OCI-LY7 (cell line): ENCODE measurements at regions not wholly inside any gene's neighbourhood (a gene's known extent, or its start where the extent isn't known, plus 50 kb on each side); places are given as distances from the start of the nearest gene placed in this dataset.
"Not testable (repeated sequence)": the region's sequence is repeated elsewhere in the genome, so short reads cannot be mapped to it uniquely, and the experiment has no call there.

Source experiments
- BruUV-seq: library from RNA; stranded (reverse); fragments of 400-500 nt; replicated peaks from 2 replicates; lab custom pipeline; 2021; lab: Mats Ljungman, UMichigan
- CTCF ChIA-PET: fragments of 300-600 bp; sonication (Branson Sonifier 250); formaldehyde crosslinking; loops from one replicate; lab custom pipeline; 2022; ENCODE audit warnings: antibody characterized with exemption; ENCODE audit not compliant: unreplicated experiment; lab: Charles Lee
- POLR2A ChIA-PET: fragments of 300-600 bp; sonication (Branson Sonifier 250); formaldehyde crosslinking; loops from one replicate; lab custom pipeline; 2022; ENCODE audit warnings: antibody characterized with exemption; lab: Charles Lee
- DNase-seq: peaks from one replicate; pipeline ENCODE4 v3.0.0-alpha.2; 2015; ENCODE audit warnings: low spot score
- H2AFZ ChIP-seq: fragments of 200-600 bp; sonication (generic), shearing (Covaris generic); 2 replicates; pipeline ENCODE4 v1.6.1; 2014; ENCODE audit warnings: mild to moderate bottlenecking, antibody characterized with exemption, low read length, moderate library complexity
- H3K27ac ChIP-seq: fragments of 200-600 bp; sonication (generic); 2 replicates; pipeline ENCODE4 v1.5.1; 2014; ENCODE audit warnings: mixed run types, low read depth, mild to moderate bottlenecking, moderate library complexity, low read length, inconsistent platforms; ENCODE audit not compliant: poor library complexity, severe bottlenecking
- H3K36me3 ChIP-seq: fragments of 200-600 bp; sonication (generic); 2 replicates; pipeline ENCODE4 v1.6.1; 2014; ENCODE audit warnings: mild to moderate bottlenecking, antibody characterized with exemption, low read length, moderate library complexity, mixed read lengths; ENCODE audit not compliant: insufficient read depth
- H3K4me1 ChIP-seq: fragments of 200-600 bp; sonication (generic); 2 replicates; pipeline ENCODE4 v1.5.1; 2014; ENCODE audit warnings: mild to moderate bottlenecking, low read length; ENCODE audit not compliant: insufficient read depth, poor library complexity, severe bottlenecking
- H3K4me2 ChIP-seq: fragments of 200-600 bp; sonication (generic); 2 replicates; pipeline ENCODE4 v1.6.1; 2014; ENCODE audit warnings: mild to moderate bottlenecking, low read length
- H3K4me3 ChIP-seq: fragments of 200-600 bp; sonication (generic); 2 replicates; pipeline ENCODE4 v1.5.1; 2014; ENCODE audit warnings: mild to moderate bottlenecking, low read depth, low read length; ENCODE audit not compliant: poor library complexity, severe bottlenecking
- H3K79me2 ChIP-seq: fragments of 200-600 bp; sonication (generic); 2 replicates; pipeline ENCODE4 v1.6.1; 2016; ENCODE audit warnings: low read depth, mild to moderate bottlenecking, low read length, moderate library complexity, mixed read lengths; ENCODE audit not compliant: insufficient read depth
- H3K9me2 ChIP-seq: fragments of 200-600 bp; sonication (generic); 2 replicates; pipeline ENCODE4 v1.6.1; 2016; ENCODE audit warnings: mild to moderate bottlenecking, low read length, mixed read lengths; ENCODE audit not compliant: insufficient read depth
- H3K9me3 ChIP-seq: fragments of 200-600 bp; sonication (generic); 2 replicates; pipeline ENCODE4 v1.6.1; 2014; ENCODE audit warnings: mild to moderate bottlenecking, mixed run types, low read length, mixed read lengths
- H4K20me1 ChIP-seq: fragments of 200-600 bp; sonication (generic); 2 replicates; pipeline ENCODE4 v1.6.1; 2014; ENCODE audit warnings: mild to moderate bottlenecking, antibody characterized with exemption, low read length, moderate library complexity, mixed read lengths; ENCODE audit not compliant: insufficient read depth
- EZH2phosphoT487 ChIP-seq: fragments of 200-600 bp; sonication (generic); IDR thresholded peaks from 2 replicates; pipeline ENCODE4 v1.6.1; 2018; ENCODE audit warnings: low read depth, borderline replicate concordance, mild to moderate bottlenecking, mixed run types, antibody characterized with exemption, low read length, moderate library complexity, mixed read lengths
- intact Hi-C: fragments of 100-400 bp; cut with micrococcal nuclease; formaldehyde crosslinking; loops from one replicate; pipeline ENCODE4 v1.10.0; 2022; ENCODE audit not compliant: unreplicated experiment
- TF ChIP-seq, protein P1 (sequence below): fragments of 200-600 bp; sonication (generic); conservative IDR thresholded peaks from 2 replicates; pipeline ENCODE4 v1.5.1; 2014; ENCODE audit warnings: mild to moderate bottlenecking, antibody characterized with exemption, low read length, moderate library complexity, mixed read lengths

DNA sequence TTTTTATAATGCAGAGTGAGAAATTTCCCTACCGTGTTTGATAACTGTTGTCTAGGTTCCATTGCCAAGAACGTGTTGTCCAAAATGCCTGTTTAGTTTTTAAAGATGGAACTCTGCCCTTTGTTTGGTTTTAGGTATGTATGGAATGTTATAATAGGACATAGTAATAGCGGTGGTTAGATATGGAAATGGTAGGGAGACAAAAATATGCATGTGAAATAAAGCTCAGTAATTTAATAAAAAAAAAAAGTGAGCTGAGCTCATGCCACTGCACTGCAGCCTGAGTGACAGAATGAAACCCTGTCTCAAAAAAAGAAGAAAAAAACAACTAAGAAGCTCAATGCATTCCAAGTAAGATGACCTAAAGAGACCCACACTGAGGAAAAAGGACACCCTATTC lies 72.9 kb downstream of the ZNF783 start:
- Histone ChIP-seq H3K4me1 (no peaks in the 10 kb centered on the region), H3K36me3 (no peaks in the 10 kb centered on the region), H3K79me2 (no peaks in the 10 kb centered on the region), H2AFZ (no peak overlapping the region), H3K4me3 (no peak overlapping the region), H3K9me3 (no peaks in the 10 kb centered on the region), H3K4me2 (no peak overlapping the region), H3K9me2 (no peaks in the 10 kb centered on the region), H3K27ac (no peak overlapping the region), H4K20me1 (no peaks in the 10 kb centered on the region)
- no peak for DNase-seq
- ChIA-PET CTCF (no interaction called here), POLR2A (interaction anchor here (0.7 kb wide), 1 partner anchor 142 kb away, joined by 4 read pairs; no protein-coding TSS in a partner anchor)
- intact Hi-C loops, result no loop called here
- BruUV-seq, result no TSS peak
- no peak for TF ChIP-seq EZH2phosphoT487
- TF ChIP-seq, protein P1, sequence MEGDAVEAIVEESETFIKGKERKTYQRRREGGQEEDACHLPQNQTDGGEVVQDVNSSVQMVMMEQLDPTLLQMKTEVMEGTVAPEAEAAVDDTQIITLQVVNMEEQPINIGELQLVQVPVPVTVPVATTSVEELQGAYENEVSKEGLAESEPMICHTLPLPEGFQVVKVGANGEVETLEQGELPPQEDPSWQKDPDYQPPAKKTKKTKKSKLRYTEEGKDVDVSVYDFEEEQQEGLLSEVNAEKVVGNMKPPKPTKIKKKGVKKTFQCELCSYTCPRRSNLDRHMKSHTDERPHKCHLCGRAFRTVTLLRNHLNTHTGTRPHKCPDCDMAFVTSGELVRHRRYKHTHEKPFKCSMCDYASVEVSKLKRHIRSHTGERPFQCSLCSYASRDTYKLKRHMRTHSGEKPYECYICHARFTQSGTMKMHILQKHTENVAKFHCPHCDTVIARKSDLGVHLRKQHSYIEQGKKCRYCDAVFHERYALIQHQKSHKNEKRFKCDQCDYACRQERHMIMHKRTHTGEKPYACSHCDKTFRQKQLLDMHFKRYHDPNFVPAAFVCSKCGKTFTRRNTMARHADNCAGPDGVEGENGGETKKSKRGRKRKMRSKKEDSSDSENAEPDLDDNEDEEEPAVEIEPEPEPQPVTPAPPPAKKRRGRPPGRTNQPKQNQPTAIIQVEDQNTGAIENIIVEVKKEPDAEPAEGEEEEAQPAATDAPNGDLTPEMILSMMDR, result no peak

DNA sequence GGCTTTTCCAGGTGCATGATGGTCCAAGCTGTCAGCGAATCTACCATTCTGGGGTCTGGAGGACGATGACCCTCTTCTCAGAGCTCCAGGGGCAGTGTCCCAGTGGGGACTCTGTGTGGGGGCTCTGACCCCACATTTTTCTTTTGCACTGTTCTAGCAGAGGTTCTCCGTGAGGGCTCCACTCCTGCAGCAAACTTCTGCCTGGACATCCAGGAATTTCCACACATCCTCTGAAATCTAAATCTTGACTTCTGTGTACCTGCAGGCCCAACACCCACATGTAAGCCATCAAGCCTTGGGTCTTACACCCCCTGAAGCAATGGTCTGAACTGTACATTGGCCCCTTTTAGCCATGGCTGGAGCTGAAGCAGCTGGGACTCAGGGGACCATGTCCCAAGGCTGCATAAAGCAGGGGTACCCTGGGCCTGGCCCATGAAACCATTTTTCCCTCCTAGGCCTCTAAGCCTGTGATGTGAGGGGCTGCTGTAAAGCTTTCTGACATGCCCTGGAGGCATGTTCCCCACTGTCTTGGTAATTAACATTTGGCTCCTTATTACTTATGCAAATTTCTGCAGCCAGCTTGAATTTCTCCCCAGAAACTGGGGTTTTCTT lies 86.9 kb downstream of the ZNF783 start:
- H3K4me3 ChIP-seq, result no peak overlapping the region
- TF ChIP-seq EZH2phosphoT487, result no peak
- TF ChIP-seq, protein P1, result no peak
- CTCF ChIA-PET, result no interaction called here
- H3K9me2 ChIP-seq, result no peaks in the 10 kb centered on the region
- no peak overlapping the region for H3K27ac ChIP-seq
- POLR2A ChIA-PET, result no interaction called here
- H2AFZ ChIP-seq, result no peak overlapping the region
- no peaks in the 10 kb centered on the region for H3K36me3 ChIP-seq
- no TSS peak for BruUV-seq
- no peak overlapping the region for H3K4me2 ChIP-seq
- no peaks in the 10 kb centered on the region for H3K79me2 ChIP-seq
- DNase-seq, result no peak
- H3K9me3 ChIP-seq, result peaks cover 20% of the 10 kb centered on the region; the same call in 1 of the 2 replicates
- H3K4me1 ChIP-seq, result no peaks in the 10 kb centered on the region
- intact Hi-C loops, result no loop called here
- no peaks in the 10 kb centered on the region for H4K20me1 ChIP-seq

DNA sequence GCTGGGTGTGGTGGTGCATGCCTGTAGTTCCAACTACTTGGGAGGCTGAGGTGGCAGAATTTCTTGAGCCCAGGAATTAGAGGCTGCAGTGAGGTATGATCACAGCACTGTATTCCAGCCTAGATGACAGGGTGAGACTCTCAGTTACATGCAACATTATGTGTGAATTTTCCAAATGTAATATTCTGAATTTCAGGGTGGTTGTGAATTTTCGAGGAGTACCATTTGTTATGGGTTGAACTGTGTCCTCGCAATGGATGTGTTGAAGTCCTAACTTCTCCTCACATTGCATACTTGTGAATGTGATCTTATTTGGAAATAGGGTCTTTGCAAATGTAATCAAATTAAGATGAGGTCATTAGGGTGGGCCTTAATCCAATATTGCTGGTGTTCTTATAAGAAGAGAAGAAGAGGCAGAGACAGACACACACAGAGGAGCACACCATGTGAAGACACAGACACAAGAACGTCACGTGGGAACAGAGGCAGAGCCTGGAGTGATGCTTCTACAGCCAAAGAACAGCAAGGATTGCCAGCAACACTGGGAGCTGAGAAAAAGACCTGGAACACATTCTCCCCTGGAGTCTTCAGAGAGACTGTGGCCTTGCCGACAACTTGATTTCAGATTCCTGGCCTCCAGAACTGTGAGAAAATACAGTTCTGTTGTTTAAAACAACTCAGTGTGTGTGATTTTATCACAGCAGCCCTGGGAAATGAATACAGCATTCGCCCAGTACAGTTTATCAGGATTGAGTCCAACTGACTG lies 91.9 kb downstream of the ZNF783 start:
- CTCF ChIA-PET, result no interaction called here
- intact Hi-C loops, result no loop called here
- Histone ChIP-seq H3K27ac (no peak overlapping the region), H3K4me2 (no peak overlapping the region), H4K20me1 (no peaks in the 10 kb centered on the region), H2AFZ (no peak overlapping the region), H3K4me3 (no peak overlapping the region), H3K79me2 (no peaks in the 10 kb centered on the region), H3K9me2 (no peaks in the 10 kb centered on the region), H3K36me3 (no peaks in the 10 kb centered on the region), H3K4me1 (no peaks in the 10 kb centered on the region), H3K9me3 (0 out of 2 replicates have a peak, but pooled peaks cover 6% of the 10 kb centered on the region)
- BruUV-seq, result no TSS peak
- POLR2A ChIA-PET, result no interaction called here
- DNase-seq, result no peak
- TF ChIP-seq, protein P1, result no peak
- no peak for TF ChIP-seq EZH2phosphoT487

DNA sequence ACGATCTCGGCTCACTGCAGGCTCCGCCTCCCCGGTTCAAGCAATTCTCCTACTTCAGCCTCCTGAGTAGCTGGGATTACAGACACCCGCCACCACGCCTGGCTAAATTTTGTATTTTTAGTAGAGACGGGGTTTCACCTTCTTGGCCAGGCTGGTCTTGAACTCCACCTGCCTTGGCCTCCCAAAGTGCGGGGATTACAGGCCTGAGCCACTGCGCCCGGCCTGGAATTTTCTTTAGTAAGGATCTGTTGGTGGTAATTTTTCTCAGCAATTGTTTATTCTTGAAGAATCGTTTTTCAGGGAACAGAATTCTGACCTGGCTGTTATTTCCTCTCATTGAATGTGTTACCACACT lies 93.0 kb downstream of the ZNF783 start:
- H3K9me2 ChIP-seq, H3K4me1 ChIP-seq, H3K9me3 ChIP-seq, DNase-seq, H3K4me3 ChIP-seq, H3K27ac ChIP-seq, H4K20me1 ChIP-seq, POLR2A ChIA-PET, CTCF ChIA-PET, BruUV-seq, intact Hi-C loops, H2AFZ ChIP-seq, H3K36me3 ChIP-seq, H3K4me2 ChIP-seq, H3K79me2 ChIP-seq: not testable (repeated sequence)
